ENCODE measurements at regions not wholly inside any gene's neighbourhood (a gene's known extent, or its start where the extent isn't known, plus 50 kb on each side); places are given as distances from the start of the nearest gene placed in this dataset.

DNA sequence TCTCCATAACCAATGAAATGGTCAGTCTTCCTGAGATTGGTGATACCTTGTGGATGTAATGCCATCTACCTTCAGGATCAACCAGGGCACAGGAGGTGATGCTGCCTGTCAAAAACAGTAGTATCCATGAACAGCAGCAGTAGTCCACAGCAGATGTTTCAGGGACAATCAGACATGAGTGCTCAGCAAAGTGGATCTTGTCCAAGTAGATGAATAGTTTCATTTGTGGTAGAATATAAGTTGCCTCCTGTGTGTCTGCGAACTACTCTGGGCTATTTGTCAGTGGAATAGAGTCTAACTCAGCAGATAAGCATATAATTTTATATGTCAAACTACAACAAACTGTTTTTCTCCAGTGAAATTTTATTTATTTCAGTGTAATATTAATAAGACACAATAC lies 1860.1 kb upstream of the ACO1 start:
- TF ChIP-seq, protein P1, sequence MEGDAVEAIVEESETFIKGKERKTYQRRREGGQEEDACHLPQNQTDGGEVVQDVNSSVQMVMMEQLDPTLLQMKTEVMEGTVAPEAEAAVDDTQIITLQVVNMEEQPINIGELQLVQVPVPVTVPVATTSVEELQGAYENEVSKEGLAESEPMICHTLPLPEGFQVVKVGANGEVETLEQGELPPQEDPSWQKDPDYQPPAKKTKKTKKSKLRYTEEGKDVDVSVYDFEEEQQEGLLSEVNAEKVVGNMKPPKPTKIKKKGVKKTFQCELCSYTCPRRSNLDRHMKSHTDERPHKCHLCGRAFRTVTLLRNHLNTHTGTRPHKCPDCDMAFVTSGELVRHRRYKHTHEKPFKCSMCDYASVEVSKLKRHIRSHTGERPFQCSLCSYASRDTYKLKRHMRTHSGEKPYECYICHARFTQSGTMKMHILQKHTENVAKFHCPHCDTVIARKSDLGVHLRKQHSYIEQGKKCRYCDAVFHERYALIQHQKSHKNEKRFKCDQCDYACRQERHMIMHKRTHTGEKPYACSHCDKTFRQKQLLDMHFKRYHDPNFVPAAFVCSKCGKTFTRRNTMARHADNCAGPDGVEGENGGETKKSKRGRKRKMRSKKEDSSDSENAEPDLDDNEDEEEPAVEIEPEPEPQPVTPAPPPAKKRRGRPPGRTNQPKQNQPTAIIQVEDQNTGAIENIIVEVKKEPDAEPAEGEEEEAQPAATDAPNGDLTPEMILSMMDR (IDR thresholded peaks at IDR 0.05; ENCODE audit: low read depth, low read length): no peak
- no peak for TF ChIP-seq EZH2phosphoT487 (IDR thresholded peaks at IDR 0.05; ENCODE audit: low read depth)
